ENCODE measurements at regions not wholly inside any gene's neighbourhood (a gene's known extent, or its start where the extent isn't known, plus 50 kb on each side); places are given as distances from the start of the nearest gene placed in this dataset.

- TF ChIP-seq POLR2AphosphoS5 (IDR thresholded peaks at IDR 0.05; ENCODE audit: low read depth, low read length) = no peak
- TF ChIP-seq SIN3A (IDR thresholded peaks at IDR 0.05; ENCODE audit: borderline replicate concordance, insufficient read depth, low read length) = no peak
Measured at GRCh38 chr4:60865273-60865672, 334.9 kb upstream of the ADGRL3 start.

All from PFSK-1 (cell line).